ENCODE measurements at regions not wholly inside any gene's neighbourhood (a gene's known extent, or its start where the extent isn't known, plus 50 kb on each side); places are given as distances from the start of the nearest gene placed in this dataset.

GRCh38 chr16:9197957-9198661 is 106.7 kb downstream of the HAPSTR1 start:
- no peak for TF ChIP-seq CTCF (IDR thresholded peaks at IDR 0.05; ENCODE audit: insufficient read depth, low read length, poor library complexity, severe bottlenecking)
- no peak for TF ChIP-seq EZH2phosphoT487 (conservative IDR thresholded peaks at IDR 0.05; ENCODE audit: low read length)
